NOMO-1 (cell line): ENCODE measurements at regions not wholly inside any gene's neighbourhood (a gene's known extent, or its start where the extent isn't known, plus 50 kb on each side); places are given as distances from the start of the nearest gene placed in this dataset.

Source experiments
- DNase-seq, 2 experiments: peaks; one replicate each; lab custom pipeline; 2025; ENCODE audit not compliant: unreplicated experiment in 2 of 2; lab: John Stamatoyannopoulos, UW

GRCh38 chr12:97316321-97316720 is 146.3 kb upstream of the RMST start:
- DNase-seq, result no peak

- DNase-seq, result no peak
These were observed 141.0 kb upstream of the RMST start for GRCh38 chr12:97321621-97322020.

- DNase-seq, result no peak
These were observed 140.2 kb upstream of the RMST start for GRCh38 chr12:97322388-97322787.

GRCh38 chr12:97323154-97323553 is 139.4 kb upstream of the RMST start:
- DNase-seq, result no peak

GRCh38 chr12:97324471-97324870 is 138.1 kb upstream of the RMST start:
- no peak for DNase-seq

- DNase-seq, result no peak
These were observed 127.5 kb upstream of the RMST start for GRCh38 chr12:97335115-97335514.

- DNase-seq, result no peak
These were observed 125.5 kb upstream of the RMST start for GRCh38 chr12:97336900-97337751.

GRCh38 chr12:97342130-97342529 is 120.5 kb upstream of the RMST start:
- no peak for DNase-seq

GRCh38 chr12:97347956-97348355 is 114.6 kb upstream of the RMST start:
- DNase-seq, result no peak

GRCh38 chr12:97358361-97358760 is 104.2 kb upstream of the RMST start:
- no peak for DNase-seq

- DNase-seq, result no peak
These were observed 103.4 kb upstream of the RMST start for GRCh38 chr12:97359021-97359690.

GRCh38 chr12:97363693-97364092 is 98.9 kb upstream of the RMST start:
- no peak for DNase-seq

GRCh38 chr12:97368462-97369163 is 94.0 kb upstream of the RMST start:
- DNase-seq, result no peak

- DNase-seq, result no peak
These were observed 87.3 kb upstream of the RMST start for GRCh38 chr12:97375310-97375709.

- no peak for DNase-seq
These were observed 82.2 kb upstream of the RMST start for GRCh38 chr12:97380440-97380839.

GRCh38 chr12:97385121-97385520 is 77.5 kb upstream of the RMST start:
- DNase-seq, result no peak

- no peak for DNase-seq
These were observed 76.4 kb upstream of the RMST start for GRCh38 chr12:97386133-97386581.

- no peak for DNase-seq
These were observed 74.8 kb upstream of the RMST start for GRCh38 chr12:97387844-97388243.

GRCh38 chr12:97394657-97395056 is 67.9 kb upstream of the RMST start:
- DNase-seq, result no peak

- DNase-seq, result no peak
These were observed 65.6 kb upstream of the RMST start for GRCh38 chr12:97397008-97397407.

GRCh38 chr12:97398704-97399103 is 63.9 kb upstream of the RMST start:
- DNase-seq, result no peak

- peak in 1 of 2 experiments; percentile 16 for DNase-seq
These were observed 58.5 kb upstream of the RMST start for GRCh38 chr12:97404093-97404492.
